Thyroid gland (tissue), 4 donors: ENCODE measurements at regions not wholly inside any gene's neighbourhood (a gene's known extent, or its start where the extent isn't known, plus 50 kb on each side); places are given as distances from the start of the nearest gene placed in this dataset.

Source experiments
- CTCF ChIP-seq, 6 experiments: fragments of 200-600 bp in 3 of 6; fragments of 450-650 bp in 3 of 6; sonication (generic) in 3 of 6; IDR thresholded peaks; one replicate each; pipeline ENCODE4 v1.5.1; 2016 to 2019; ENCODE audit warnings: antibody characterized with exemption in 6 of 6, mild to moderate bottlenecking in 2 of 6, inconsistent platforms in 1 of 6, moderate library complexity in 1 of 6
- POLR2A ChIP-seq, 2 donors: fragments of 450-650 bp; IDR thresholded peaks; one replicate each; pipeline ENCODE4 v1.6.1; 2017; ENCODE audit warnings: antibody characterized with exemption in 2 of 2, mild to moderate bottlenecking in 2 of 2, moderate library complexity in 1 of 2

- TF ChIP-seq CTCF (IDR thresholded peaks at IDR 0.05) (no peak), POLR2A (IDR thresholded peaks at IDR 0.05) (no peak)
Measured at GRCh38 chr21:22343303-22343702, 1345.1 kb downstream of the NCAM2 start.
